ENCODE measurements at regions not wholly inside any gene's neighbourhood (a gene's known extent, or its start where the extent isn't known, plus 50 kb on each side); places are given as distances from the start of the nearest gene placed in this dataset.

DNA sequence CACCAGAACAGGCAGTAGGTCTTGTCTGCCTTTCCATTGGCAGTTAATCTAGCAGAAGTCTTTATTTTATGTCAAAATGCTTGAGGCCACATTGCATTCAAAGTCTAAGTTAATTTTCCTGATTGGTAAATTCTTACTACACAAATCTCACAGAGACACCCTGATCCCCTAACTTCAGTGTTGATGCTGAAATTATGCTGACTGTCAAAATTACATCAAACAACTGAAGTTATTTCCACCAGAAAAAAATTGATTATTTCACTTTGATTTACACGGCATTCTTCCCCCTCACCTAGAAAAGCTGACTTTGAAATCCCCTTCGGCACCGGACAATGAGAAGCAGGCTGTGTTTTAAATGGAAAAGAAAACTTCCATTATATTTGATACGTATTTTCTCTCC lies 99.1 kb downstream of the MAF start:
- H4K20me1 ChIP-seq (ENCODE audit: insufficient read depth): no peaks in the 10 kb centered on the region
- H3K4me1 ChIP-seq (ENCODE audit: control insufficient read depth in 1 of 2, insufficient read depth in 2 of 2, low read length in 2 of 2): no peaks in the 10 kb centered on the region
- BruUV-seq (replicated peaks): no TSS peak
- H3K36me3 ChIP-seq (ENCODE audit: control insufficient read depth in 1 of 2, insufficient read depth in 2 of 2, low read length in 2 of 2): no peaks in the 10 kb centered on the region
- no peak overlapping the region for H3K9ac ChIP-seq (ENCODE audit: low read length)
- ChIA-PET POLR2A (no interaction called here), CTCF (no interaction called here), RAD21 (ENCODE audit: low non-redundant PET in 1 of 2, low total read pairs in 2 of 2, uncharacterized antibody in 2 of 2, unreplicated experiment in 2 of 2) (no interaction called here)
- H3K9me2 ChIP-seq (ENCODE audit: insufficient read depth): no peaks in the 10 kb centered on the region
- no peak overlapping the region for H3K4me2 ChIP-seq (ENCODE audit: low read length)
- H3K9me3 ChIP-seq (ENCODE audit: control insufficient read depth in 1 of 2, insufficient read depth in 1 of 2, low read depth in 1 of 2, low read length in 2 of 2): peaks cover 36 to 46% of the 10 kb centered on the region in 2 experiments; a peak in 2 of 4 replicates
- DNase-seq (ENCODE audit: low read depth, low spot score) (no peak), ATAC-seq (no peak)
- intact Hi-C loops (cut with micrococcal nuclease): no loop called here
- H3K4me3 ChIP-seq (replicated peaks in 1 of 2; ENCODE audit: low read depth in 1 of 2, low read length in 2 of 2): no peak overlapping the region
- no peak for TF ChIP-seq JUND (IDR thresholded peaks at IDR 0.05)
- TF ChIP-seq, protein P1, sequence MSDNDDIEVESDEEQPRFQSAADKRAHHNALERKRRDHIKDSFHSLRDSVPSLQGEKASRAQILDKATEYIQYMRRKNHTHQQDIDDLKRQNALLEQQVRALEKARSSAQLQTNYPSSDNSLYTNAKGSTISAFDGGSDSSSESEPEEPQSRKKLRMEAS (IDR thresholded peaks at IDR 0.05): no peak
- H3K79me2 ChIP-seq (ENCODE audit: insufficient read depth, low read length): no peaks in the 10 kb centered on the region
- no peak overlapping the region for H3K27ac ChIP-seq (ENCODE audit: low read depth, low read length)
- H3K27me3 ChIP-seq (ENCODE audit: insufficient read depth, low read length): no peaks in the 10 kb centered on the region
- H2AFZ ChIP-seq (ENCODE audit: low read depth, low read length, poor library complexity, severe bottlenecking): no peak overlapping the region

DNA sequence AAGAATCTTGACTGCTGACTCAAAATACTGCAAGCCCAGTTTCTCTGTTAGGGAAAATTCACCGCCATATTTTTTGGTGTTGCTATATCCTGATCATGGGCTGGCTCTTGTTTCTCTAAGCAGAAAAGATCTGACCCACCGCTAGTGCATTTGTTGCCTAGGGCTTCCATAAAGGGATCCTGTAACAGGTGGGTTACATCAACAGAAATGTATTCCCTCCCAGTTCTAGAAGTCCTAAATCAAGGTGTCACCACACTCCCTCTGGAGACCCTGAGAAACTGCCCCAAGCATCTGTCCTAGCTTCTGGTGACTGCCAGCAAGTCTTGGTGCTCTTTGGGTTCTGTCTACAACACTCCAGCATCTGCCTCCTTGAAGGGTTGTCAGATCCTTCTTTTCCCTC lies 99.7 kb downstream of the MAF start:
- H3K9me2 ChIP-seq (ENCODE audit: insufficient read depth): no peaks in the 10 kb centered on the region
- no peak for DNase-seq (ENCODE audit: low read depth, low spot score)
- no peaks in the 10 kb centered on the region for H3K36me3 ChIP-seq (ENCODE audit: control insufficient read depth in 1 of 2, insufficient read depth in 2 of 2, low read length in 2 of 2)
- H3K79me2 ChIP-seq (ENCODE audit: insufficient read depth, low read length): no peaks in the 10 kb centered on the region
- intact Hi-C loops (cut with micrococcal nuclease): no loop called here
- POLR2A ChIA-PET: no interaction called here
- no peaks in the 10 kb centered on the region for H3K4me1 ChIP-seq (ENCODE audit: control insufficient read depth in 1 of 2, insufficient read depth in 2 of 2, low read length in 2 of 2)
- no peak overlapping the region for H3K9ac ChIP-seq (ENCODE audit: low read length)
- no peak overlapping the region for H3K4me3 ChIP-seq (replicated peaks in 1 of 2; ENCODE audit: low read depth in 1 of 2, low read length in 2 of 2)
- H4K20me1 ChIP-seq (ENCODE audit: insufficient read depth): no peaks in the 10 kb centered on the region
- BruUV-seq (replicated peaks): no TSS peak
- peaks cover 40 to 42% of the 10 kb centered on the region in 2 experiments; a peak in 2 of 4 replicates for H3K9me3 ChIP-seq (ENCODE audit: control insufficient read depth in 1 of 2, insufficient read depth in 1 of 2, low read depth in 1 of 2, low read length in 2 of 2)
- H3K27ac ChIP-seq (ENCODE audit: low read depth, low read length): no peak overlapping the region
- no peak for ATAC-seq
- TF ChIP-seq SRF (IDR thresholded peaks at IDR 0.05; ENCODE audit: low read depth) (no peak), EGR1 (IDR thresholded peaks at IDR 0.05; ENCODE audit: low read depth) (no peak), CBX3 (IDR thresholded peaks at IDR 0.05; ENCODE audit: low read depth) (no peak), EZH2 (IDR thresholded peaks at IDR 0.05) (no peak)
- no peaks in the 10 kb centered on the region for H3K27me3 ChIP-seq (ENCODE audit: insufficient read depth, low read length)
- H2AFZ ChIP-seq (ENCODE audit: low read depth, low read length, poor library complexity, severe bottlenecking): no peak overlapping the region
- RAD21 ChIA-PET (ENCODE audit: low non-redundant PET in 1 of 2, low total read pairs in 2 of 2, uncharacterized antibody in 2 of 2, unreplicated experiment in 2 of 2): no interaction called here
- CTCF ChIA-PET: no interaction called here
- no peak overlapping the region for H3K4me2 ChIP-seq (ENCODE audit: low read length)
